ENCODE measurements at regions not wholly inside any gene's neighbourhood (a gene's known extent, or its start where the extent isn't known, plus 50 kb on each side); places are given as distances from the start of the nearest gene placed in this dataset.

GRCh38 chr1:234725177-234726132, 115.5 kb upstream of the IRF2BP2 start:
- DNase-seq: peak; percentile 56

DNA sequence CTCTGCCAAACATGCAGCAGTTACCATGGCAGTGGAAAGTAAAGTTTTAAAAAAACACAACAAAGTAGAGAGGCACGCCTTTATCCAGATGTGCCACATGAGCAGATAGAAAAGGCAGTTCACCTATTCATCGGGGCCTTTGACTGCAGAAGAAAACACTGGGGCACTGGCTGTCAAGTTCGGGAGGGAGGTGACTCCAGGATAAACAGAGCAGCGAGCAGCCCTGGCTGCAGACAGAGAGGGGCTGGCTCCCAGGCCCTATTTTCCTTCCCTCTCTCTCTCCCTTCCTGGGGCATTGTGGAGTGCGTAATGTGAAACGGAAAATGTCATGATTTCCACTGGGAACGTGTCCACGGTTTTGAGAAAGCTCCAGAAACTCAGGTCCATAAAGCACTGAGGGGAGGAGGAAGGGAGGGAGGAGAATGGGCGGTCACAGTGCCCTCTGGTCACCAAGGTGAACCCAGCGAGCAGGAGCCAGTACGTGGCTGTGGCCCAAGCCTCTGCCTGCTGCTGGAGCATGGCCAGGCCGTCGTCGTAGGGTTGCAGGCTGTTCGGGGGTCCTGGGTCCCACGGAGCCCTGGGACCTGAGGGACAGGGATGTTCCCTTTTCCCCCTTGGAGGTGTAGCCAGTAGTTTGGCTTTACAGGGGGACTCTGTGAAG, 114.7 kb upstream of the IRF2BP2 start:
- DNase-seq: no peak

DNA sequence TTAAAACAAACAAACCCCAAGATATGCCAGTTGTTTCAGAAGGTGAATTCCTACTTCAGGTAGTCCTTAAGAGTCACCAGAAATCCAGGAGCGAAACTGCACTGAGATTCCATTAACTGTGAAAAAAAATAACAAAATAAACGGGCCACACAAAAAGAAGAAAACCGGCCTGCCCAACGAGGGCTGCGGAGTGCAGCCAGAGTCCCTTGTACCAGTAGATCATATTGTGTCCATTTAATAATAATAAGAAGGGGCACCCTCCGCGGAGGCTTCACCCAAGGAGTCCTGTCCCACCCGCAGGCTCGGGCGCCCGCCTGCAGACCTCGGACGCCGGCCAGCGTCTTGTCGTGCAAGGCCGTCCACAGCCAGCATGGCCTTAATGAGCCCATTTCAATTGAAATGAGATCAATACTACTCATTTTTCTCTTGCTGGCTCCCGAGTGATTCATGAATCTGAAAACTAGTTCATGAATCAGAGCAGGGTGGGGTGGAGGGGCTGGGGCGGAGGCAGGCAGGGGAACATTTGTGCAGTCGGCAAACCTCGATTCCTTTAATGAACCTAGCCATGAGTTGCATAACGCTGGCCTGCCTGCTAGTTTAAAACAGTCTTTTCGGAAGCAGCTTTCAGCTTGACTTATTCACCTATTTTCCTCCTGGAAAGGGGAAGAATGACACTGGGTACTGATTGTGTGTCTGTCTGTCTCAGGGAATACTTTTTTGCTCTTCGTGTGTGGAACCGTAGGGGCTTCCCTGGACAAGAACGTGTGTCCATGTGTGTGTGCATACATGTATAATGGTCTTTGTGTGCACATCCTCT, 113.1 kb upstream of the IRF2BP2 start:
- DNase-seq: peak; percentile 80

- no peak for DNase-seq
Measured at GRCh38 chr1:234722270-234722704, 112.3 kb upstream of the IRF2BP2 start.

DNA sequence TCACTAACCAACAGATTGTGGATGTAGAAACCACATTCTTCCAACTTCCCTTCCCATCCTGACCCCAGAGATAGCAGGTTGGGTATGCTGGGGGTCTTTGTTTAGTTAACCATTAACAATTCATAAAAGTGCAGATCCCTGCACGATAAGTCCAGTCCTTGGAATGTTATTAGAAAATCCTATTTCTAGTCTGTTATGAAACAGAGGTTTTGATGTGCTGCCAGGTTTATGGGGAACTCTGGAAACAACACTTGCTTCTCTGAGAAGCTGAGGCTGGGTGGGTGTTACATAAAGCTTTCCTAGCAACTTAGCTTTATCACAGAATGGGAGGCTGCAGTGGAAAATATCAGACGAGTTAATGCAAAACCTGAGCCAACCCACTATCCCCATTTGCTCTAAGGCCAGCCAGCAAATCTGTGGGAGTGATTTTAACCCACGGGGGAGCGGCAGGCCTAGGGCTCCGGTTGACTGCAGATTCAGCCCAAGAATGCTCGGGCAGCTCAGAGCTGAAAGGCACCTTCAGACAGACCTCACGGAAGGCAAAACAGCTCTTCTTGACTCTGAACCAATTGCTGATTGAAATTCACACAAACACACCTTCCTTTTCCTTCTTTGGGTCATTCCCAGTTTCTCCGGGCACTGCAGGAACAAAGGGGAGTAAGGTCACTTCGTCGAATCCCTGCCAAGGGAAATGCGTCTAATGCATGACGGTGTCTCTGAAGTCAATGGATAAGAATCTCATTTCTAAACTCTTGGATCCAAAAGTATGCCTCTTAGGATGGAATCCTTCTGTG, 111.7 kb upstream of the IRF2BP2 start:
- DNase-seq: no peak

DNA sequence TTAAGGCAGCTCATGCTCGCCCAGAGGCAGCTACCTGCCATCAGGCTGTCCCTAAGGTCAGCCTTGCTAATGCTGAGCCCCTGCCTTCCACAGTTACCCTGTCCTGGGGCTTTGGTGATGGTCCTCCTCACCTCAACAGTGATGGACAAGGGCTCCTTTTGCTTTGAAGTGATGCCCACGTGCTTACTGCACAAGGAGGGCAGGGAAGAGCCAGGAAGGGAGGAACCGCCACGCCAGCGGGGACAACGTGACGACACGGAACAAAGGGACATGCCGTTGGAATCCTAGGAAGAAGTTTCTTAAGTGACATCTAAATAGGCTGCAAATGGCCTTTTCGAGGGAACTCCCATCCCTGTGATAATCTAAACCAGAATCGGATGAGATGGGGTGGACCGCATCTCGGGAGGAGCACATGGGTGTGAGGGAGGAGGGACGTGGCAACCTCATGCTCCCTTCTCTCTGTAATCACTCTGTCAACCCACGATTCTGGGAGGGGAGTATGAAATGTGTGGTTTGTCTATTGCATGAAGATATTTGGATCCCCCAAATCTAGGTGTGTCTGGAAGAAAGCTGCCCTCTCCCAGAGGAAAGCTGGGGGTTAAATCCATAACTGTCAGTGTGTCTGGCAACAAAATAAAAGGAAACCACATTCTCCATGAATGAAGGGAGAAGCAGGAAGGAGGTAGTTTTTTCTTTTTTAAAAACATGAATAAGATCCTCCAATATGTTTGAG, 110.9 kb upstream of the IRF2BP2 start:
- no peak for DNase-seq

- DNase-seq: no peak
Measured at GRCh38 chr1:234719454-234720251, 109.7 kb upstream of the IRF2BP2 start.

DNA sequence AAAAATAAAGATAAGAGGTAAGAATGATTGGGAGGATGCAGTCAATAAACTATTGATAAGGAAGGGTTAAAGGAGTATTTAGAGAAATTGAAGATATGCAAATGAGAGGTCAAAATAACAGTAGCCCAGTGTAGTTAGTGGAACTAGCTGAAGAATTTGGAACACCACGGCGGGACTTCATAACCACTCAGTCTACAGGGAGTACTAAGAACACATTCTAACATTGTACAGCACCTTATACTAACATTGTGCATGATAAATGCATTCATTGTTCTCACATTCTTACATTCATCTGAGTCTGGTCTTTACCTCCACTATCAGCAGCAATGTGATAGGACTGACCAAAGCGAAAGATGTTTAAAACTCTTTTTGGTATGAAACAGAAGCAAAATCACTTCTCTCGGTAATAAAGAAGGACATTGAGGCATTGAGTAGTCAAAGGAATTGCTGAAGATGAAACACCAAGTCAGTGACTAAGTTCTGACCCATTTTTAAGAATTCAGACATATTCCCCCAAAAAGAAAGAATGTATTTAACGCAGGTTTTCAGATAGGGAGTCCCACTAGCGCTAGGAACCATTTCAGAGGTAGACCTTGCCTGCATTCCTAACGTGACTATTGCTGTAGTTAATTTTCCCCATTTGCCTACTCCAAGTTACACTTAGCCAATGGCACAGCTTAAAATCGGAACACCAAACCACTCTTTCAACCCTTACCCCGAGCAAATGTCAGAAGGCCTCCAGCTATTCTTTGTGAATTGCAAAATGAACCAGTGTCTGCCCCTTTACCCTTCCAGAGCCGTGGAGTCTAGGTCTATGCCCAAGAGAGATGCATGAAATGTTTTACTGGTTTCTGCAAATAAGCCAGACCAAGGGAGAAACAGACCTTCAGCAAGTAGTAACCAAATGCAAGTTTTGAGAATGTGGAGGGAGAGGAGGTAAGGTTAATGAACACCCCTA, 108.8 kb upstream of the IRF2BP2 start:
- DNase-seq: no peak

DNA sequence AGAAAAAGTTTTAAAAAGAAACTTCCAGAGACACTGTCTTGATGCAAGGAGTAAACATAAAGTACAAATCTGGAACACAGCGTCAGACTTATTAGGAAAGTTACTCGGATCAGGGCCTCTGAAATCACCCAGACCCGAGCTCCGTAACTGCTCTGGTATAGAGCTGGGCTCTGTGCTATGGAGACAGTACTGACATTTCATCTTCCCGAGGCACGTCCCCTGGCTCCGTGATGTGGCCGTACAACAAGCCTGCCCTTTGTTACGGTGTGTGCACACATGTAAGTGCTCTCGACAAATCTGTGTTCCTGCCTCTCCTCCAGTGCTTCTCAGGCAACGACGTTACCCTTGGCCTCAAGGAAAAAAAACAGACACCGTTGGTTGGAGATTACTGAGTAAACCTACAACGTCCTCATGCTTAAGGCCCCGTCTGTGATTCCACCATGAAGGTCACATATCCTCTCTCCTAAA, 107.0 kb upstream of the IRF2BP2 start:
- DNase-seq: no peak

GRCh38 chr1:234715252-234716014, 105.5 kb upstream of the IRF2BP2 start:
- DNase-seq: no peak

GRCh38 chr1:234713859-234714258, 103.9 kb upstream of the IRF2BP2 start:
- no peak for DNase-seq

DNA sequence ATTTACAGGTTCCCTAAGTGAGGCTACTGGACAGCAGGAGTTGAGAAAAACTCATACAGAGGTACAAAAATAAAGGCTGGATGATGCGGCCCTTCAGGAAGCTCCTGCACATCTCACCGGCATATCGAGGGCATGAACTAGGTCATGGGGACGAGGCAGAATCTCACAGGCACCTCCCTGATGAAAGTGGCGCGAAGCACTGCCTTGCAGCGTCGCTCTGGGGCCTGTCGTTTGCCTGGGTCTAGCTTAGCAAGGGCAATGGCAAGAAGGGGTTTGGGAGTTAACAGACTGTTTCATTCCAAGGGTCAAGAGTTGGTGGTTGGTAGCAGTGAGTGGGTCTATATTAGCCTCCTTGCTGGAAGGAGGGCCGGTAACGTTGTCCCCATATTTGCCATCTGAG, 103.5 kb upstream of the IRF2BP2 start:
- DNase-seq: no peak

- no peak for DNase-seq
Measured at GRCh38 chr1:234712891-234713305, 102.9 kb upstream of the IRF2BP2 start.

- no peak for DNase-seq
Measured at GRCh38 chr1:234710936-234711724, 101.2 kb upstream of the IRF2BP2 start.

- no peak for DNase-seq
Measured at GRCh38 chr1:234710381-234710780, 100.4 kb upstream of the IRF2BP2 start.

GRCh38 chr1:234709473-234710228, 99.7 kb upstream of the IRF2BP2 start:
- DNase-seq: no peak
